ENCODE measurements at regions not wholly inside any gene's neighbourhood (a gene's known extent, or its start where the extent isn't known, plus 50 kb on each side); places are given as distances from the start of the nearest gene placed in this dataset.

DNA sequence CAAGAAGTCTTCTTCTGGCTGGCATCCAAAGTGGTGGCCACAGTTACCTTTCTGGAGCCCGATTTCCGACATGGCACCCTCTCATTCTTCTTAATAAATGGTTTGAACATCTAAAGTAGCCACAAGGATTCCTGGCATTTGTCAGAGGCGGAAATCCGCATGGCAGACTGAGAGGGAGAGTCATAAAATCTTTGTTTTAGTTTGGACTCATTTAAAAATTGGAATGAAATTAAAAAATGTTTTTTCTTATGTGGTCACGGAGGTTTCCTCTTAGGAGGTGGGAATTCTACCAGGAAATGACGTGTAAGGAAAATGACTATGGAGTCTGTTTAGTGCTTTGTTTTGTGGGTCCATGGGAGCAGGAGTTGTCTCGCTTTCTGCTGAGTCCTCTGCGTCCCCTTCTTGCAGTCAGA, 133.0 kb upstream of the PTCH1 start:
- TF ChIP-seq, protein P1, sequence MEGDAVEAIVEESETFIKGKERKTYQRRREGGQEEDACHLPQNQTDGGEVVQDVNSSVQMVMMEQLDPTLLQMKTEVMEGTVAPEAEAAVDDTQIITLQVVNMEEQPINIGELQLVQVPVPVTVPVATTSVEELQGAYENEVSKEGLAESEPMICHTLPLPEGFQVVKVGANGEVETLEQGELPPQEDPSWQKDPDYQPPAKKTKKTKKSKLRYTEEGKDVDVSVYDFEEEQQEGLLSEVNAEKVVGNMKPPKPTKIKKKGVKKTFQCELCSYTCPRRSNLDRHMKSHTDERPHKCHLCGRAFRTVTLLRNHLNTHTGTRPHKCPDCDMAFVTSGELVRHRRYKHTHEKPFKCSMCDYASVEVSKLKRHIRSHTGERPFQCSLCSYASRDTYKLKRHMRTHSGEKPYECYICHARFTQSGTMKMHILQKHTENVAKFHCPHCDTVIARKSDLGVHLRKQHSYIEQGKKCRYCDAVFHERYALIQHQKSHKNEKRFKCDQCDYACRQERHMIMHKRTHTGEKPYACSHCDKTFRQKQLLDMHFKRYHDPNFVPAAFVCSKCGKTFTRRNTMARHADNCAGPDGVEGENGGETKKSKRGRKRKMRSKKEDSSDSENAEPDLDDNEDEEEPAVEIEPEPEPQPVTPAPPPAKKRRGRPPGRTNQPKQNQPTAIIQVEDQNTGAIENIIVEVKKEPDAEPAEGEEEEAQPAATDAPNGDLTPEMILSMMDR (conservative IDR thresholded peaks at IDR 0.05; ENCODE audit: low read length) = no peak
- TF ChIP-seq EZH2phosphoT487 (IDR thresholded peaks at IDR 0.05; ENCODE audit: borderline replicate concordance) = no peak
